ENCODE measurements at regions not wholly inside any gene's neighbourhood (a gene's known extent, or its start where the extent isn't known, plus 50 kb on each side); places are given as distances from the start of the nearest gene placed in this dataset.

DNA sequence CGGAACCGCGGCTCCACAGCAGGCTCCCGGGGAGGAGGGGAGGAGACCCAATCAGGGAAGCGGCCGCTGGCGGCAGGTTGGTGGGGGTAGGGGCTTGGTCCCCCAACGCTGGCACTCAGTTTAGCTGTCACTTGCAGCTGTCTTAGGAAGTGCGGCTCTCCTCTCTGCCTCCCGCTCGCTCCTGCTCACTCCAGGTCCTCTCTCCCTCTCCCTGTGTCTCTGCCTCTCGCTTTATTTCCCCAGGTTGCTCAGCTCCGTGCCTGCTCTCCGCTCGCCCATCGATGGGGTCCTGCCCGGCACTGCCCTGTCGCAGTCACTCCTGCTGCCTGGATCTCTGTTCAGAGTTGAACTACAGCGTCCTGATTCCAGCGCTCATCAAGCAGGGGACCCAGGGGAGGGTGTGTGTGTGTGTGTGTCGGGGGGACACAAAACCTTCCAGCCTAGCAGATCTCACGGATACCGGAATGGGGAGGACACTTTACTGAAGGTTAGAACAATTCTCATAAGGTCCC, 145.6 kb downstream of the ENGASE start:
- Histone ChIP-seq H3K36me3 (ENCODE audit: insufficient read depth, low read length) (no peaks in the 10 kb centered on the region), H3K4me1 (ENCODE audit: insufficient read depth, low read length) (no peaks in the 10 kb centered on the region), H3K9me3 (ENCODE audit: low read length) (no peaks in the 10 kb centered on the region), H3K27me3 (ENCODE audit: insufficient read depth, low read length) (peaks cover 77% of the 10 kb centered on the region), H2AFZ (ENCODE audit: low read depth, low read length) (no peak overlapping the region), H3K4me3 (ENCODE audit: low read length) (no peak overlapping the region)

- H3K27me3 ChIP-seq (ENCODE audit: insufficient read depth, low read length): peaks cover 80% of the 10 kb centered on the region
- H3K4me3 ChIP-seq (ENCODE audit: low read length): no peak overlapping the region
- no peaks in the 10 kb centered on the region for H3K36me3 ChIP-seq (ENCODE audit: insufficient read depth, low read length)
- no peaks in the 10 kb centered on the region for H3K9me3 ChIP-seq (ENCODE audit: low read length)
- no peak overlapping the region for H2AFZ ChIP-seq (ENCODE audit: low read depth, low read length)
- H3K4me1 ChIP-seq (ENCODE audit: insufficient read depth, low read length): no peaks in the 10 kb centered on the region
Observed at GRCh38 chr17:79219208-79219935, 144.7 kb downstream of the ENGASE start.

- Histone ChIP-seq H3K9me3 (ENCODE audit: low read length) (no peaks in the 10 kb centered on the region), H2AFZ (ENCODE audit: low read depth, low read length) (no peak overlapping the region), H3K4me1 (ENCODE audit: insufficient read depth, low read length) (no peaks in the 10 kb centered on the region), H3K4me3 (ENCODE audit: low read length) (no peak overlapping the region), H3K36me3 (ENCODE audit: insufficient read depth, low read length) (no peaks in the 10 kb centered on the region), H3K27me3 (ENCODE audit: insufficient read depth, low read length) (peaks cover 78% of the 10 kb centered on the region)
Observed at GRCh38 chr17:79218825-79219200, 144.2 kb downstream of the ENGASE start.

GRCh38 chr17:79218175-79218824, 143.7 kb downstream of the ENGASE start:
- Histone ChIP-seq H3K9me3 (ENCODE audit: low read length) (no peaks in the 10 kb centered on the region), H3K36me3 (ENCODE audit: insufficient read depth, low read length) (no peaks in the 10 kb centered on the region), H3K27me3 (ENCODE audit: insufficient read depth, low read length) (peaks cover 77% of the 10 kb centered on the region), H3K4me1 (ENCODE audit: insufficient read depth, low read length) (no peaks in the 10 kb centered on the region), H3K4me3 (ENCODE audit: low read length) (no peak overlapping the region), H2AFZ (ENCODE audit: low read depth, low read length) (no peak overlapping the region)

DNA sequence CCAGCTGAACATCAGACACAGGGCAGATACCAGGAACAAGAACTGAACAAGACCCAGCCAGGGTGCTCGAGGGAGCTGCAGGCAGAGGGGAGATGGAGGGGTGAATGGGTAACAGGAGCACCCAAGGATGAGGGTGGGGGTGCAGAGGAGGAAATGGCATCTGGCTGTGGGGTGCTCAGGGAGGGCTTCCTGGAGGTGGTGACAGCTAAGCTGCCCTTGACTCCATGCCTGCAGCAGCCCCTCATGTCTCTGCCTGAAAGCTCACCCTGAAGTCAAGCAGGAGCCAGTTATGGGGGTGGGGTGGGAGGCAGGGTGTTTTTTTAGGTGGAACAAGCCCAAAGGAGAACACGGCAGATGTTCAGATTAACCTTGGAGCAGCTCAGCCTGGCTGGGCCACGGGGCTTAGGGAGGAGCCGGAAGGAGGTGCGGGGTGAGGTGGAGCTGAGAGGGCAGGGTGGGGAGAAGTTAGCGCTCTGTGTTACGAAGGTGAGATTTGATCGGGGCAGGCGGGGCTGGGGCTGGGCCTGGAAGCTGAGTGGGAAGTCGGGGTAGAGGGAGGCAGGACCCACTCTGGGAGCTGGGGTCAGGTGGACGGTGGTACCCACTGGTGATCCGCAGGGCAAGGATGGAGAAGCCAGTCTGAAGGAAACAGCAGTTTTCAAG, 143.0 kb downstream of the ENGASE start:
- Histone ChIP-seq H3K27me3 (ENCODE audit: insufficient read depth, low read length) (peaks cover 75% of the 10 kb centered on the region), H3K4me3 (ENCODE audit: low read length) (no peak overlapping the region), H2AFZ (ENCODE audit: low read depth, low read length) (no peak overlapping the region), H3K9me3 (ENCODE audit: low read length) (no peaks in the 10 kb centered on the region), H3K36me3 (ENCODE audit: insufficient read depth, low read length) (no peaks in the 10 kb centered on the region), H3K4me1 (ENCODE audit: insufficient read depth, low read length) (no peaks in the 10 kb centered on the region)

- Histone ChIP-seq H3K27me3 (ENCODE audit: insufficient read depth, low read length) (peaks cover 72% of the 10 kb centered on the region), H3K36me3 (ENCODE audit: insufficient read depth, low read length) (no peaks in the 10 kb centered on the region), H2AFZ (ENCODE audit: low read depth, low read length) (no peak overlapping the region), H3K4me1 (ENCODE audit: insufficient read depth, low read length) (no peaks in the 10 kb centered on the region), H3K9me3 (ENCODE audit: low read length) (no peaks in the 10 kb centered on the region), H3K4me3 (ENCODE audit: low read length) (no peak overlapping the region)
Observed at GRCh38 chr17:79216826-79217225, 142.2 kb downstream of the ENGASE start.

DNA sequence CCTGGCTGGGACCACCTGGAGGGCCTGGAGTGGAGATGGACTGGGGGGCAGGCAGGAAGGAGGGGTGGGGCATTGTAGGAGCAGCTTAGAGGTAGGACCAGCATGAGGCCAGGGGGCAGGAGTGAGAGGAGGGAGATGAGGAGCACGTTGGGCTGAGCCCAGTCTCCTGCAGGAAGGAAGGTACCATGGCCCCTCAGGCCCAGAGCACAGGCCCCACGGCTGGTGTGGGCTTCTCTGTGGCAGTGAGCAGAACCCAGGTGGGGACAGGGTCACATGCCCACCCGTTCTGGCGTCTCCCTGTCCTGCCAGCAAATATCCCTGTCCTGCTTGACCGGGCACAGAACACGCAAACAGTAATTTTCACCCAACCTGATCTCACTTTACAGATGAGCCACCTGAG, 141.8 kb downstream of the ENGASE start:
- Histone ChIP-seq H3K36me3 (ENCODE audit: insufficient read depth, low read length) (no peaks in the 10 kb centered on the region), H3K9me3 (ENCODE audit: low read length) (no peaks in the 10 kb centered on the region), H2AFZ (ENCODE audit: low read depth, low read length) (no peak overlapping the region), H3K27me3 (ENCODE audit: insufficient read depth, low read length) (peaks cover 73% of the 10 kb centered on the region), H3K4me3 (ENCODE audit: low read length) (no peak overlapping the region), H3K4me1 (ENCODE audit: insufficient read depth, low read length) (no peaks in the 10 kb centered on the region)

DNA sequence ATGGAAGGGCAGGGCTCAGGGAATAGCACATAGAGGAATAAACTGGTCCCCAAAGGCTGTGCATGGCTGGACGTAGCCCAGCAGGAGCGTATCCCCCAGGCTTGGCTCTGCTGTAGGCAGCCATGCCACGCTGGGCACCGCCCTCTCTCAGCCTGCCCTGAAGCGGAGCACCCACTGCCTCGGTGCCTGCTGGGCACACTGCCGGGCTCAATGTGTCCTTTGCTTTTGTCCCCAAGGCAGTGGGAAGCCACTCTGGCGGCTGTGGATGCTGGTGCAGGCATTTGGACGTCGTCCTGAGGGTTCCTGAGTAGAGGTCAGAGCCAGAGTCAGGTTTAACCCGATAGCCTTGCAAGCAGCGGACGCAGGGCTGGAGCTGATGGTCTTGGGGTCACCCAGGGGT, 141.0 kb downstream of the ENGASE start:
- Histone ChIP-seq H3K4me3 (ENCODE audit: low read length) (no peak overlapping the region), H3K4me1 (ENCODE audit: insufficient read depth, low read length) (no peaks in the 10 kb centered on the region), H2AFZ (ENCODE audit: low read depth, low read length) (no peak overlapping the region), H3K36me3 (ENCODE audit: insufficient read depth, low read length) (no peaks in the 10 kb centered on the region), H3K27me3 (ENCODE audit: insufficient read depth, low read length) (peaks cover 73% of the 10 kb centered on the region), H3K9me3 (ENCODE audit: low read length) (no peaks in the 10 kb centered on the region)

DNA sequence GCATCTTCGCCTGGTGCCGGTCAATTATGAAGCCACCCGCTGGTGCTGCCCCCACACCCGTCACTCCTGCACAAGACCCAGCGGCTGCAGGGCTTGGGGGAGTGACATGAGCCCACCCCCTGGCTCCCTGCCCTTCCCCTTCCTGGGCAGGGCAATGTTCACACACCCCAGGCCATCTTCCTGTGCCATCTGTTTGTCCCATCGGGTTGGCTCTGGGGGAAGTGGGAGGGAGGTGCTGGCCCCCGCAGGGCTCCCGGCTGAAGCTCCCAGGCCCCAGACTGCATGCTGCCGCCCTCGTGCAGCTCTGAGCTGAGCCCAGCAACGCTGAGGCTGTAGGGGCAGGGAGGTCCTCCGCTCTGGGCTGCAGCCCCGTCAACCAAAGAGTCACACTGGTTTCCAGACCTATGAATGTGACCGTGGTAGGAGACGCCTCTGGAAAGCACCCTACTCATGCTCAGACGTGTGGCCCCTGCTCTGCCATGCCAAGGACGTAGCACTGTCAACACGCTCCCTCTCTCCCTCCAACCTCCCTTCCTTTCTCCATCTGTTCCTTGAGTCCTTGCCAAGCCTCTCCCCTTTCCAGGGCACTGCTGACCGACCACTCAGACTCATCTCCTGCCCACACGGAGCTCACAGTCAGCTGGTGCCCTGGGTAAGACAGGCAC, 140.4 kb downstream of the ENGASE start:
- Histone ChIP-seq H3K4me3 (ENCODE audit: low read length) (no peak overlapping the region), H3K36me3 (ENCODE audit: insufficient read depth, low read length) (no peaks in the 10 kb centered on the region), H2AFZ (ENCODE audit: low read depth, low read length) (no peak overlapping the region), H3K4me1 (ENCODE audit: insufficient read depth, low read length) (no peaks in the 10 kb centered on the region), H3K9me3 (ENCODE audit: low read length) (no peaks in the 10 kb centered on the region), H3K27me3 (ENCODE audit: insufficient read depth, low read length) (peaks cover 73% of the 10 kb centered on the region)

GRCh38 chr17:79214459-79214858, 139.8 kb downstream of the ENGASE start:
- Histone ChIP-seq H3K9me3 (ENCODE audit: low read length) (no peaks in the 10 kb centered on the region), H2AFZ (ENCODE audit: low read depth, low read length) (no peak overlapping the region), H3K4me3 (ENCODE audit: low read length) (no peak overlapping the region), H3K27me3 (ENCODE audit: insufficient read depth, low read length) (peaks cover 73% of the 10 kb centered on the region), H3K4me1 (ENCODE audit: insufficient read depth, low read length) (no peaks in the 10 kb centered on the region), H3K36me3 (ENCODE audit: insufficient read depth, low read length) (no peaks in the 10 kb centered on the region)

- H3K9me3 ChIP-seq (ENCODE audit: low read length): no peaks in the 10 kb centered on the region
- H2AFZ ChIP-seq (ENCODE audit: low read depth, low read length): no peak overlapping the region
- H3K27me3 ChIP-seq (ENCODE audit: insufficient read depth, low read length): peaks cover 69% of the 10 kb centered on the region
- no peaks in the 10 kb centered on the region for H3K36me3 ChIP-seq (ENCODE audit: insufficient read depth, low read length)
- no peaks in the 10 kb centered on the region for H3K4me1 ChIP-seq (ENCODE audit: insufficient read depth, low read length)
- H3K4me3 ChIP-seq (ENCODE audit: low read length): no peak overlapping the region
Observed at GRCh38 chr17:79213305-79213704, 138.7 kb downstream of the ENGASE start.

GRCh38 chr17:79212149-79213087, 137.8 kb downstream of the ENGASE start:
- no peaks in the 10 kb centered on the region for H3K4me1 ChIP-seq (ENCODE audit: insufficient read depth, low read length)
- no peak overlapping the region for H3K4me3 ChIP-seq (ENCODE audit: low read length)
- H3K9me3 ChIP-seq (ENCODE audit: low read length): no peaks in the 10 kb centered on the region
- peaks cover 66% of the 10 kb centered on the region for H3K27me3 ChIP-seq (ENCODE audit: insufficient read depth, low read length)
- H2AFZ ChIP-seq (ENCODE audit: low read depth, low read length): no peak overlapping the region
- no peaks in the 10 kb centered on the region for H3K36me3 ChIP-seq (ENCODE audit: insufficient read depth, low read length)
